ENCODE measurements at regions not wholly inside any gene's neighbourhood (a gene's known extent, or its start where the extent isn't known, plus 50 kb on each side); places are given as distances from the start of the nearest gene placed in this dataset.

DNA sequence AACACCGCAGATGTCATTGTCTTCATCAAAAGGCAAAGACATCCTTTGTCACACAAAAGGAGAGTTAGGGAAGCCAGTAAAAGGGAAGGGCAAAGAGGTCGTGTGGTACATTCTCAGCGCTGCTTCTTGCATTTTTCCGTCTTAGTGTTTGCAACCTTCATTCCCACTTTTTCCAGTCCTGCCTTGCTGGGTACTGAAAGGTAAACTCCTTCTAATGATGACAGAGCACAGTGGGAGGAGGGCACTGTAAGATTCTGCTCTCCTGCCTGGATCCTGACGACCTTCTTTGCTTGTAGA lies 424.3 kb upstream of the MEX3C start:
- Histone ChIP-seq H3K4me1 (no peaks in the 10 kb centered on the region), H3K9me3 (no peaks in the 10 kb centered on the region), H3K27me3 (ENCODE audit: low read depth) (no peaks in the 10 kb centered on the region), H3K36me3 (replicated peaks) (no peaks in the 10 kb centered on the region), H3K4me3 (no peak overlapping the region)
- in situ Hi-C loops (cut with MboI; ENCODE audit: low sequenced_read_pairs), result no loop called here
- DNase-seq (ENCODE audit: low spot score in 2 of 2), result no peak

DNA sequence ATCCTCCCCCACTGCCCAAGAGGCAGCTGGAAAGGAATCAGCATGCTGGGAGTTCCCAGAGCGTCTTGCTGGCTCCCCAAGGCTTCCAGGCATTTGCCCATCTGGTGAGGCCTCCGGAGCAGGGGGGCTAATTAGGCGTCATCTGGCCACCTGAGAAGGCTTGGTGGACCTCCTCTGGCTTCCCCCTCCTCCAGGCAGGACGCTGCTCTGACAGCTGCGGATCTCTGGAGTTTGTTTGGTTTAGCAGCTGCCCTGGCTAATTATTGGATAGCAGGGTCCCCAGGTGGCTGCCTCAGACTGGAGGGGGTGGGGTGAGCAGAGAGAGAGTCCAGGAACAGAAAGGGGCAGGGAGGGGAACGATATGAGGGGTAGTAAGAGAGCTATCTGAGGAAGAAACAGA lies 425.2 kb upstream of the MEX3C start:
- Histone ChIP-seq H3K4me3 (no peak overlapping the region), H3K9me3 (no peaks in the 10 kb centered on the region), H3K27me3 (ENCODE audit: low read depth) (no peaks in the 10 kb centered on the region), H3K36me3 (replicated peaks) (no peaks in the 10 kb centered on the region), H3K4me1 (no peaks in the 10 kb centered on the region)
- no peak for DNase-seq (ENCODE audit: low spot score in 2 of 2)
- in situ Hi-C loops (cut with MboI; ENCODE audit: low sequenced_read_pairs), result no loop called here

DNA sequence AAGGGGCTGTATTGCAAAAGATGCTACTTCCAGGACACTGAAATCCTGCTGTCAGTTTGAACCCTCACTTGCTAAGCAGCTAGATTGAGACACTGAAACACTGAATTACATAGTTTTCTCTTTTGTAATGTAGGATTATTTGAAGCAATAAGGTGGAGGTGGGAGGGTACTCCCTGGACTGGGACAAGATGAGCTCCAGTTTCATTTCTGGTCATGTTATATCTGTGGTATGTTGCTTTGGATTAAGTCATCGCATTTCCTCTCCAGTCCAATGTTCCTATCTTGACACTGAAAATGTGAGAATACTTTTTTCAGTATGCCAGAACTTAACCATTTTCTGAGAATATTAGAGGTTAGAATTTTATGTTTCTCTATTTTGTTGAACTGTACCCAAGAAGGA lies 426.2 kb upstream of the MEX3C start:
- Histone ChIP-seq H3K36me3 (replicated peaks) (no peaks in the 10 kb centered on the region), H3K9me3 (no peaks in the 10 kb centered on the region), H3K4me1 (no peaks in the 10 kb centered on the region), H3K27me3 (ENCODE audit: low read depth) (no peaks in the 10 kb centered on the region), H3K4me3 (no peak overlapping the region)
- DNase-seq (ENCODE audit: low spot score in 2 of 2), result no peak
- in situ Hi-C loops (cut with MboI; ENCODE audit: low sequenced_read_pairs), result no loop called here

DNA sequence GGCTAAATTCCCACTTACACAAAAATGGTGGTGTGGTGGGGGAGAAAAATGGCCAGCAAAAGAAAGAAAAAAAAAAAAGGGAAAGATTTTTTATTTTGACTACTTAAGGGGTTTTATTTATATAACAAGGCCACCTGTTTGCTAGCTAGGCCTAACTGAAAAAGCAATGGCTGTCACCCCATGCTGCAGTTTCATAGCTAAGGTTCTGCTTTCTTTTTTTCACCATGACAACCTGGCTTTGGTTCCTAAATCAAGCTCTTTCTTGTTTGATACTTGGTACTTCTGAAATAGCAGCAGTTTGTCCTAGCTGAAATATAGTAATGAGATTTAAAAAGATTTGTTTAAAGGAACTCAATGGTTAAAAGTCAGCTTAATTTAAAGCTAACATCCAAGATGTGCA lies 433.2 kb upstream of the MEX3C start:
- DNase-seq (ENCODE audit: low spot score in 2 of 2), result no peak
- Histone ChIP-seq H3K36me3 (replicated peaks) (no peaks in the 10 kb centered on the region), H3K9me3 (0 out of 2 replicates have a peak, but pooled peaks cover 6% of the 10 kb centered on the region), H3K4me3 (no peak overlapping the region), H3K27me3 (ENCODE audit: low read depth) (no peaks in the 10 kb centered on the region), H3K4me1 (no peaks in the 10 kb centered on the region)
- in situ Hi-C loops (cut with MboI; ENCODE audit: low sequenced_read_pairs), result no loop called here

DNA sequence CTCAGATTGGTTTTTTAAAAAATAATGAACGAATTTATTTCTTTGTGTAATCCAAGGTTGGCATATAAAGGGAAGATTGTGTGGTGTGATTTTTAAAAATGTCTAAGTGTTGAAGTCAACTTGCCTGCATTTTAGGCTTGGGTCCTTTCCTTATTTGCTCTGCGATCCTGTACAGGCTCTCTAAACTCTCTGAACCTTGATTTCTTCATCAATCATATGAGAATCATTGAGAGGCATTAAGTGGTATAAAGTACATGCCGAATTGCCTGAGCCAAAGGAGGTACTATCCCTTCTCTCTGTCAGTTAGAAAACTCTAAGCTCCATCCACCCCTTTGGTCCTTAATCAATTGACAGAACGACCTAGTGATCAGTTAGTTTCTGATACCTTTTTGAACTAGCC lies 440.4 kb upstream of the MEX3C start:
- in situ Hi-C loops (cut with MboI; ENCODE audit: low sequenced_read_pairs), result no loop called here
- no peak overlapping the region for H3K4me3 ChIP-seq
- H3K9me3 ChIP-seq, result 0 out of 2 replicates have a peak, but pooled peaks cover 6% of the 10 kb centered on the region
- no peaks in the 10 kb centered on the region for H3K27me3 ChIP-seq (ENCODE audit: low read depth)
- DNase-seq (ENCODE audit: low spot score in 2 of 2), result no peak
- H3K36me3 ChIP-seq (replicated peaks), result no peaks in the 10 kb centered on the region
- H3K4me1 ChIP-seq, result no peaks in the 10 kb centered on the region

GRCh38 chr18:51639541-51639940 lies 442.1 kb upstream of the MEX3C start:
- no peaks in the 10 kb centered on the region for H3K9me3 ChIP-seq
- no peaks in the 10 kb centered on the region for H3K36me3 ChIP-seq (replicated peaks)
- in situ Hi-C loops (cut with MboI; ENCODE audit: low sequenced_read_pairs), result no loop called here
- no peaks in the 10 kb centered on the region for H3K4me1 ChIP-seq
- no peak overlapping the region for H3K4me3 ChIP-seq
- no peak for DNase-seq (ENCODE audit: low spot score in 2 of 2)
- H3K27me3 ChIP-seq (ENCODE audit: low read depth), result no peaks in the 10 kb centered on the region

DNA sequence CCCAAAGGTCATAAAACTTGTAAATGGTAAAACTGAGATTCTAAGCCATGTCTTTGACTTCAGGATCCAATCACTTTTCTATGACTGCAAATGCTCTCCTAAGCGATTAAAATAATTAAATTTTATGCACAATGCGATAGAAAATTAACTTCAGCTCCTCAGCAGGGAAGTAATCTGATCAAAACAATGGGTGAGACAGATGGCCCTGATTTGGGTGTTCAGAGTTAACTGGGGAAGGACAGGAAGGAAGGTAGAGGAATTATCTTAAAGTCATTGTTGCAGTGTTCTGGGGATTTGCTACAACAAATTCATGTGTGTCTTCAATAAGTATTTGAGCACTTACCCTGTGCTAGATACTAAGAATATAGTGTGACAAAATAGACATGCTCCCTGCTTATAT lies 446.0 kb upstream of the MEX3C start:
- in situ Hi-C loops (cut with MboI; ENCODE audit: low sequenced_read_pairs), result no loop called here
- no peaks in the 10 kb centered on the region for H3K36me3 ChIP-seq (replicated peaks)
- no peaks in the 10 kb centered on the region for H3K27me3 ChIP-seq (ENCODE audit: low read depth)
- DNase-seq (ENCODE audit: low spot score in 2 of 2), result no peak
- no peaks in the 10 kb centered on the region for H3K4me1 ChIP-seq
- H3K4me3 ChIP-seq, result no peak overlapping the region
- H3K9me3 ChIP-seq, result no peaks in the 10 kb centered on the region

- no peak overlapping the region for H3K4me3 ChIP-seq
- no peak for DNase-seq (ENCODE audit: low spot score in 2 of 2)
- no peaks in the 10 kb centered on the region for H3K27me3 ChIP-seq (ENCODE audit: low read depth)
- no peaks in the 10 kb centered on the region for H3K4me1 ChIP-seq
- in situ Hi-C loops (cut with MboI; ENCODE audit: low sequenced_read_pairs), result no loop called here
- H3K9me3 ChIP-seq, result no peaks in the 10 kb centered on the region
- H3K36me3 ChIP-seq (replicated peaks), result no peaks in the 10 kb centered on the region
Measured at GRCh38 chr18:51645607-51646006, 448.1 kb upstream of the MEX3C start.

- in situ Hi-C loops (cut with MboI; ENCODE audit: low sequenced_read_pairs), result no loop called here
- H3K36me3 ChIP-seq (replicated peaks), result no peaks in the 10 kb centered on the region
- DNase-seq (ENCODE audit: low spot score in 2 of 2), result no peak
- H3K4me1 ChIP-seq, result no peaks in the 10 kb centered on the region
- H3K9me3 ChIP-seq, result no peaks in the 10 kb centered on the region
- H3K27me3 ChIP-seq (ENCODE audit: low read depth), result no peaks in the 10 kb centered on the region
- H3K4me3 ChIP-seq, result no peak overlapping the region
Measured at GRCh38 chr18:51647346-51647745, 449.9 kb upstream of the MEX3C start.

DNA sequence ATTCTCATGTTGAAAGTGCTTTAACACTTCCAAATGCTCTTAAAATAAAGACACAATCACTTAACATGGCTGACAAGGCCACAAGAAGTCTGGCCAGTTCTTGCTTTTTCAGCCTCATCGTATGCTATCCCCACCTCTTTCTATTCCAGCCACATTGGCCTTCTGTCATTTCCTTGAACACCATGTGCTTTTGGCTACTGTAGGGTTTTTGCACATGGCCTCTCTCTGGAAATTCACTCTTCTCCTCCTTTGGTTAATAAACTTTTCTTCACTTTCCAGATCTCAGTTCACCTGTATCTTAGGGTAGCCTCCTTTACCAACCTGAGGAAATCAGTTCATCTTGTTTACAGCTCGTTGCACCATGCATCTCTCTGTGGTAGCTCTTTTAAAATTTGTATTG lies 450.5 kb upstream of the MEX3C start:
- H3K4me3 ChIP-seq, result no peak overlapping the region
- H3K4me1 ChIP-seq, result no peaks in the 10 kb centered on the region
- no peak for DNase-seq (ENCODE audit: low spot score in 2 of 2)
- in situ Hi-C loops (cut with MboI; ENCODE audit: low sequenced_read_pairs), result no loop called here
- H3K27me3 ChIP-seq (ENCODE audit: low read depth), result no peaks in the 10 kb centered on the region
- no peaks in the 10 kb centered on the region for H3K9me3 ChIP-seq
- no peaks in the 10 kb centered on the region for H3K36me3 ChIP-seq (replicated peaks)

- in situ Hi-C loops (cut with MboI; ENCODE audit: low sequenced_read_pairs), result loop anchor here (25.0 kb wide), 2 partner anchors 537 to 1263 kb away; no protein-coding TSS in a partner anchor
- H3K36me3 ChIP-seq (replicated peaks), result no peaks in the 10 kb centered on the region
- no peak for DNase-seq (ENCODE audit: low spot score in 2 of 2)
- H3K4me1 ChIP-seq, result no peaks in the 10 kb centered on the region
- no peak overlapping the region for H3K4me3 ChIP-seq
- no peaks in the 10 kb centered on the region for H3K9me3 ChIP-seq
- no peaks in the 10 kb centered on the region; the same call in 1 of the 2 replicates for H3K27me3 ChIP-seq (ENCODE audit: low read depth)
Measured at GRCh38 chr18:51649796-51650195, 452.3 kb upstream of the MEX3C start.

GRCh38 chr18:51651761-51652160 lies 454.3 kb upstream of the MEX3C start:
- Histone ChIP-seq H3K4me1 (no peaks in the 10 kb centered on the region), H3K36me3 (replicated peaks) (no peaks in the 10 kb centered on the region), H3K9me3 (no peaks in the 10 kb centered on the region), H3K4me3 (no peak overlapping the region), H3K27me3 (ENCODE audit: low read depth) (no peaks in the 10 kb centered on the region; the same call in 1 of the 2 replicates)
- DNase-seq (ENCODE audit: low spot score in 2 of 2), result no peak
- in situ Hi-C loops (cut with MboI; ENCODE audit: low sequenced_read_pairs), result loop anchor here (25.0 kb wide), 2 partner anchors 539 to 1261 kb away; no protein-coding TSS in a partner anchor

- H3K9me3 ChIP-seq, result no peaks in the 10 kb centered on the region
- H3K4me3 ChIP-seq, result no peak overlapping the region
- no peaks in the 10 kb centered on the region for H3K36me3 ChIP-seq (replicated peaks)
- in situ Hi-C loops (cut with MboI; ENCODE audit: low sequenced_read_pairs), result loop anchor here (25.0 kb wide), 2 partner anchors 541 to 1259 kb away; no protein-coding TSS in a partner anchor
- H3K27me3 ChIP-seq (ENCODE audit: low read depth), result no peaks in the 10 kb centered on the region; the same call in 1 of the 2 replicates
- no peak for DNase-seq (ENCODE audit: low spot score in 2 of 2)
- no peaks in the 10 kb centered on the region for H3K4me1 ChIP-seq
Measured at GRCh38 chr18:51653507-51654213, 456.2 kb upstream of the MEX3C start.

DNA sequence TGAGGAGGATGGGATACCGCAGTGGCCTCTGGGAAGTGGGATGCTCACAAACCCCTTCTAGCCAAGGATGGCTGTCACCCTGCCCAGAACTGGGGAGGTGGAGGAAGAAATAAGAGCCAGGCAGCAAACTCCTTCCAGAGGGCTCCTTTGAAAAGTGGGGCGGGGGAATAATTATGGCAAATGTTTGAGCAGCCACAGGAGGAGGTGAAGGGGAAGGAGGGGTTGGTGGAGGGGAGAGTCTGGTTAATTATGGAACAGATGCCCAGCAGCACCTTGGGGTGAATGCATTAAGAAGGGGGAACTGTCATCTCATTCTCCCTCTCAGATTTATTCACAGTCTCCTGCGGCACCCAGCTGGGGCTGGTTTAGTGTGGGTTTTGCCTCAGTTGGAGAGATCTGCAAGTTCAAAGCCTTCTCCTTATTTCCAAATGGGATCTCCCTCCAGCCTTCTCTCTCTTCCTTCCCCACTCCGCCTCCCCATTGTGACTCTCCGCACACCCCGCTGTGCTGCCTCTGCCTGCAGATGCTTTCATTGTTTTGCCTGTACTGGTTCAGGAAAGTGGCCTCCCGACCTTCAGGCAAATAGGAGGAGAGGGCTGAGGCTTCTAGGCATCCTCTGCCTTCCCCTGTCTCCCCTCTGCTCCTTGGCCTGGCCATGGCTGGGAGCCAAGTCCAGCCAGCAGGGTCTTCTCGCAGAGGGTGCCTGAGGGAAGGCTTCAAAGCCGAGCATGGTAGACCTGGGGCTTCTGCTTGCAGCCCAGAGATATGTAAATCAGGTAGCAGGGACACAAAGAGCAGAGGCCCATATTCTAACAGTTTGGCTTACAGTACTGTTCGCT lies 457.2 kb upstream of the MEX3C start:
- in situ Hi-C loops (cut with MboI; ENCODE audit: low sequenced_read_pairs), result loop anchor here (25.0 kb wide), 2 partner anchors 542 to 1258 kb away; no protein-coding TSS in a partner anchor
- Histone ChIP-seq H3K36me3 (replicated peaks) (no peaks in the 10 kb centered on the region), H3K27me3 (ENCODE audit: low read depth) (no peaks in the 10 kb centered on the region; the same call in 1 of the 2 replicates), H3K4me1 (no peaks in the 10 kb centered on the region), H3K4me3 (no peak overlapping the region), H3K9me3 (no peaks in the 10 kb centered on the region)
- DNase-seq (ENCODE audit: low spot score in 2 of 2), result no peak

All from HAP-1 (cell line).